ENCODE measurements at regions not wholly inside any gene's neighbourhood (a gene's known extent, or its start where the extent isn't known, plus 50 kb on each side); places are given as distances from the start of the nearest gene placed in this dataset.
A peak's percentile ranks its signal among the peaks of the same experiment; 100 is the strongest.

DNA sequence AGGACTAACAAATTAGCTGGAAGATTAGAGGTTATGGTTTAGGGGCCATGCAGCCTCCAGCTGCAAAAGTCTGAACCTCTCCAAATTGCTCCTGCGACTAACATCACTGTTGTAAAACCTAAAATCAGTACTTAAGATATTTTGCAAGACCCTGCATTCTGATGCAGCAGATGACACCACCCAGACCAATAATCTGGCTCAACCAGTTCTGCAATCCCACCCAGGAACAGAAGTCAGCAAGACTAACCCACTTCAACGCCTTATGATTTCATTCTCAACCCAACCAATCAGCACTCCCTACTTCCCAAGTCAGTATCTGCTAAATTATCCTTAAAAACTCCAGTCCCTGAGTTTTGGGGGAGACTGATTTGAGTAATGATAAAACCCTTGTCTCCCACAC, 250.8 kb upstream of the MBL2 start:
- no peak overlapping the region for H3K9ac ChIP-seq
- no peaks in the 10 kb centered on the region for H3K9me3 ChIP-seq (ENCODE audit: control insufficient read depth, low read length)
- no peaks in the 10 kb centered on the region for H3K79me2 ChIP-seq
- H3K4me2 ChIP-seq (ENCODE audit: low read length) = no peak overlapping the region
- no peak for TF ChIP-seq CTCF (IDR thresholded peaks at IDR 0.05)
- no peaks in the 10 kb centered on the region for H3K27me3 ChIP-seq (ENCODE audit: control insufficient read depth, insufficient read depth, low read length)
- no peak overlapping the region for H3K27ac ChIP-seq
- no peaks in the 10 kb centered on the region for H3K4me1 ChIP-seq
- no peak overlapping the region for H3K4me3 ChIP-seq (ENCODE audit: low read depth, low read length)
- H3K36me3 ChIP-seq (ENCODE audit: control insufficient read depth, insufficient read depth, low read length) = no peaks in the 10 kb centered on the region
- H2AFZ ChIP-seq = peak overlapping the region; percentile 27

- Histone ChIP-seq H3K27me3 (ENCODE audit: control insufficient read depth, insufficient read depth, low read length) (no peaks in the 10 kb centered on the region), H3K27ac (no peak overlapping the region), H3K4me2 (ENCODE audit: low read length) (no peak overlapping the region), H3K9ac (no peak overlapping the region), H3K36me3 (ENCODE audit: control insufficient read depth, insufficient read depth, low read length) (no peaks in the 10 kb centered on the region), H3K79me2 (no peaks in the 10 kb centered on the region), H3K4me3 (ENCODE audit: low read depth, low read length) (no peak overlapping the region), H3K4me1 (no peaks in the 10 kb centered on the region), H2AFZ (peak overlapping the region; percentile 36), H3K9me3 (ENCODE audit: control insufficient read depth, low read length) (no peaks in the 10 kb centered on the region)
- no peak for TF ChIP-seq CTCF (IDR thresholded peaks at IDR 0.05)
Observed at GRCh38 chr10:53022611-53023088, 250.1 kb upstream of the MBL2 start.

- no peak overlapping the region for H3K4me3 ChIP-seq (ENCODE audit: low read depth, low read length)
- H3K9ac ChIP-seq = no peak overlapping the region
- H3K4me2 ChIP-seq (ENCODE audit: low read length) = no peak overlapping the region
- H3K4me1 ChIP-seq = peaks cover 3% of the 10 kb centered on the region
- H3K27me3 ChIP-seq (ENCODE audit: control insufficient read depth, insufficient read depth, low read length) = no peaks in the 10 kb centered on the region
- H3K27ac ChIP-seq = no peak overlapping the region
- no peaks in the 10 kb centered on the region for H3K36me3 ChIP-seq (ENCODE audit: control insufficient read depth, insufficient read depth, low read length)
- H3K79me2 ChIP-seq = no peaks in the 10 kb centered on the region
- H2AFZ ChIP-seq = no peak overlapping the region
- no peak for TF ChIP-seq CTCF (IDR thresholded peaks at IDR 0.05)
- no peaks in the 10 kb centered on the region for H3K9me3 ChIP-seq (ENCODE audit: control insufficient read depth, low read length)
Observed at GRCh38 chr10:53013201-53013810, 240.7 kb upstream of the MBL2 start.

DNA sequence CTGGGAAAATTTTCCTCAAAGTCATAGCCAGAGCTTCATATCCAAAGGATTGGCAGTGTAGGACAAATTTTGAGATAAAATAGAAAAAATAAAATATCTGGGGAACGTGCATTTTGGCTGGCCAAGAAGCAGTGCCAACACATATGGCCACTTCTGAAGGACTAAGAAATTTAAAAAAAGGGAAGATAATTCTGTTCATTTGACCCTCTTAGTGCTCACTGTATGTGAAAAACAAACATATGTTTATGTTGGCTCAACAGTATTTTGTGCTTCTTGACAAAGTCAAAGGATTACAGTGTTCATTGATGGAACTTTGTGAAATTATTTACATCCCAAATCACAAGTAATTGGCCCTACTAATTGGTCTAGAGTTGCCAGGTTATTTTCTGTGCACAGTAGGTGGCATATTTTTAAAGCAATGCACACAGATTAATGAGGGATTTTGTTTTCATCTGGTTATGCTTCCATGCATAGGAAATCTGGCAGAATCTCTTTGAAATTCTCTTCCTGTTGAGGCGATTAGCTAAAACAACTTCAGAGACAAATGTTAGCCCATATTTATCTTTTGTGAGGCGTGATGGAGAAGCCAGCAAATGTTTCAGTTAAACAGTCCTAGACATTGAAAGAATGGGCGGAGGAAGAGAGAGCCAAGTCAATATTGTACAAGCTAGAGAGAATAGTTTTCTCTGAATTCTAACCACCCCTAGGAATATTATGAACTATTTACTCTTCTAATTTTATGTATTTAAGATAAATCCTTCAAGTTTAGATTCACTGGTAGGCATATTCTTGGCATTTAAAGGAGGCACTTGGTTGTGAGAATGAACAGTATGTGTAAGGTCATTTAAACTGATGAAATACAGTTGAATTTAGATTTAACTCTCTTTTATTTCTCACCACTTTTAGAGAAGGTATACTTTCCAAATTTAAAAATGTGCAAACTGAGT, 237.7 kb upstream of the MBL2 start:
- H3K9ac ChIP-seq = no peak overlapping the region
- H3K36me3 ChIP-seq (ENCODE audit: control insufficient read depth, insufficient read depth, low read length) = peaks cover 2% of the 10 kb centered on the region
- H2AFZ ChIP-seq = peak overlapping the region; percentile 38
- no peak overlapping the region for H3K4me2 ChIP-seq (ENCODE audit: low read length)
- H3K9me3 ChIP-seq (ENCODE audit: control insufficient read depth, low read length) = no peaks in the 10 kb centered on the region
- H3K27me3 ChIP-seq (ENCODE audit: control insufficient read depth, insufficient read depth, low read length) = no peaks in the 10 kb centered on the region
- no peak for TF ChIP-seq CTCF (IDR thresholded peaks at IDR 0.05)
- no peaks in the 10 kb centered on the region for H3K79me2 ChIP-seq
- no peak overlapping the region for H3K27ac ChIP-seq
- H3K4me1 ChIP-seq = peaks cover 17% of the 10 kb centered on the region
- no peak overlapping the region for H3K4me3 ChIP-seq (ENCODE audit: low read depth, low read length)

All from parathyroid adenoma (tissue), 2 donors.